ENCODE measurements at regions not wholly inside any gene's neighbourhood (a gene's known extent, or its start where the extent isn't known, plus 50 kb on each side); places are given as distances from the start of the nearest gene placed in this dataset.

DNA sequence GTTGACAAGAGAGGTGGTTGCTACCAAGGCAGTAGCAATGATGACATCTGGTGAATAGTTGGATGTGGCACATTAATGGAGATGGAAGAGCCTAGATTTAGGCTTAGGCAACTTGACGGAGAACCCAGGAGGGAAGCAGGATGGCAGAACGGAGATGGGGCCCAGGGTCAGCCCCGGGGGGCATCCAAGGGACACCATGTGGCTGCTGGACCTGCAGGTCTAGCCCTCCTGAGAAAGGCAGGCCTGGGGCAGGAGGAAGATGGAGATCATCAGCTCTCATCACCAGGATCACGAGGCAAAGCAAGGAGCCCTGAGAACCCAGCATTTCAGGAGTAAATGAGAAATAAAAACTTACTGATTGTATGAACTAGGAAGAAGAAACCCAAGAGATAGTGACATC is 216.2 kb downstream of the AUH start:
- H2AFZ ChIP-seq (ENCODE audit: low read depth, low read length): no peak overlapping the region
- H3K27ac Mint-ChIP-seq (ENCODE audit: unreplicated experiment): no peak overlapping the region

DNA sequence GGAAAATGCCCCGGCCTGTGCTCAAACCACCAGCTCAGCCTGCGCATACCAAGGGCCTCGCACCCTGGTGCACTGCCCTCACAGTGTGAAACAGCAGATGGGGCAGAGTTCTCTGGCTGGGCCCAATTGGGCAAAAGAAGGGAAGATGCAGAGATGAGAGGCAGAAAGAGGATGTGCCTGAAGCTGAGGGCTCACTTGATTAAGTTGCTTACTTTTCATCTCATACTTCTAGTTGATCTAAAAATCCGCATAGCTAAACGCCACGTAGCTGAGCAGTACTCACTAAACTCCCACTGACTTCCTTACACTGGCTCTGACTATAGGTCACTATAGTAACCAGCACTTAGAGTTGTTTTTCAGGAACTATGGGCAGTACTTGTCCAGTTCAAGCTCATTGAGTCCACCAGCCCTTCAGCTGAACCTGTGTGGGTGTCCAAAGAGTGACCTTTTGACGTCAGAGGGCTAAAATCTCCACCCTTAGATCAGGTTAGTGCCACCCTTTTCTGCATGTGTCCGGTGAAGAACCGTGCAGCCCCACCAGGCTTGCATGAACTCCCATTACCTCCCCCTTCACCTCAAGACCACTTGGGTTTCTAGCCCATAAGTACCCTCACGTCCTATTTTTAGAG is 215.2 kb downstream of the AUH start:
- peaks cover 16% of the 10 kb centered on the region for H3K9me3 Mint-ChIP-seq (ENCODE audit: unreplicated experiment)
- H2AFZ ChIP-seq (ENCODE audit: low read depth, low read length): no peak overlapping the region
- H3K27ac Mint-ChIP-seq (ENCODE audit: unreplicated experiment): no peak overlapping the region
- no peaks in the 10 kb centered on the region for H3K36me3 ChIP-seq (ENCODE audit: insufficient read depth, low read length)
- no peak overlapping the region for H3K27ac ChIP-seq (ENCODE audit: low read depth, low read length)
- no peaks in the 10 kb centered on the region for H3K27me3 Mint-ChIP-seq (ENCODE audit: low read depth, unreplicated experiment)
- FAIRE-seq: no peak
- peaks cover 5% of the 10 kb centered on the region for H3K36me3 Mint-ChIP-seq (ENCODE audit: low read depth, unreplicated experiment)
- H3K4me1 Mint-ChIP-seq (ENCODE audit: low read depth, unreplicated experiment): peaks cover 6% of the 10 kb centered on the region
- no peaks in the 10 kb centered on the region for H3K27me3 ChIP-seq (ENCODE audit: insufficient read depth, low read length)
- no peak for TF ChIP-seq EZH2 (IDR thresholded peaks at IDR 0.05; ENCODE audit: insufficient read depth, low read length)
- no peak for TF ChIP-seq CTCF (IDR thresholded peaks at IDR 0.05; ENCODE audit: insufficient read depth, low read depth, low read length)
- DNase-seq (ENCODE audit: low read depth): peak; percentile 27
- H3K9me3 ChIP-seq (ENCODE audit: insufficient read depth, low read depth, low read length): no peaks in the 10 kb centered on the region
- H3K4me2 ChIP-seq (ENCODE audit: low read length): no peak overlapping the region
- no peak overlapping the region for H3K4me3 Mint-ChIP-seq (ENCODE audit: unreplicated experiment)
- no peaks in the 10 kb centered on the region for H4K20me1 ChIP-seq (ENCODE audit: insufficient read depth, low read length)
- H3K4me1 ChIP-seq (ENCODE audit: insufficient read depth, low read length): peaks cover 3% of the 10 kb centered on the region
- H3K79me2 ChIP-seq (ENCODE audit: insufficient read depth, low read length): no peaks in the 10 kb centered on the region
- H3K4me3 ChIP-seq (ENCODE audit: insufficient read depth, low read depth, low read length): no peak overlapping the region
- no peak overlapping the region for H3K9ac ChIP-seq (ENCODE audit: low read length)

More for the DNA sequence above, 216.2 kb downstream of the AUH start:
- H3K9ac ChIP-seq (ENCODE audit: low read length): no peak overlapping the region
- H3K4me1 ChIP-seq (ENCODE audit: insufficient read depth, low read length): no peaks in the 10 kb centered on the region
- Mint-ChIP-seq H3K4me1 (ENCODE audit: low read depth, unreplicated experiment) (peaks cover 6% of the 10 kb centered on the region), H3K36me3 (ENCODE audit: low read depth, unreplicated experiment) (peaks cover 5% of the 10 kb centered on the region), H3K4me3 (ENCODE audit: unreplicated experiment) (no peak overlapping the region), H3K9me3 (ENCODE audit: unreplicated experiment) (peaks cover 16% of the 10 kb centered on the region), H3K27me3 (ENCODE audit: low read depth, unreplicated experiment) (no peaks in the 10 kb centered on the region)
- no peaks in the 10 kb centered on the region for H4K20me1 ChIP-seq (ENCODE audit: insufficient read depth, low read length)
- no peaks in the 10 kb centered on the region for H3K36me3 ChIP-seq (ENCODE audit: insufficient read depth, low read length)
- no peak overlapping the region for H3K4me2 ChIP-seq (ENCODE audit: low read length)
- FAIRE-seq (no peak), DNase-seq (ENCODE audit: low read depth) (no peak)
- H3K9me3 ChIP-seq (ENCODE audit: insufficient read depth, low read depth, low read length): no peaks in the 10 kb centered on the region
- H3K27me3 ChIP-seq (ENCODE audit: insufficient read depth, low read length): no peaks in the 10 kb centered on the region
- TF ChIP-seq CTCF (IDR thresholded peaks at IDR 0.05; ENCODE audit: insufficient read depth, low read depth, low read length) (no peak), EZH2 (IDR thresholded peaks at IDR 0.05; ENCODE audit: insufficient read depth, low read length) (no peak)
- no peaks in the 10 kb centered on the region for H3K79me2 ChIP-seq (ENCODE audit: insufficient read depth, low read length)
- no peak overlapping the region for H3K27ac ChIP-seq (ENCODE audit: low read depth, low read length)
- no peak overlapping the region for H3K4me3 ChIP-seq (ENCODE audit: insufficient read depth, low read depth, low read length)

DNA sequence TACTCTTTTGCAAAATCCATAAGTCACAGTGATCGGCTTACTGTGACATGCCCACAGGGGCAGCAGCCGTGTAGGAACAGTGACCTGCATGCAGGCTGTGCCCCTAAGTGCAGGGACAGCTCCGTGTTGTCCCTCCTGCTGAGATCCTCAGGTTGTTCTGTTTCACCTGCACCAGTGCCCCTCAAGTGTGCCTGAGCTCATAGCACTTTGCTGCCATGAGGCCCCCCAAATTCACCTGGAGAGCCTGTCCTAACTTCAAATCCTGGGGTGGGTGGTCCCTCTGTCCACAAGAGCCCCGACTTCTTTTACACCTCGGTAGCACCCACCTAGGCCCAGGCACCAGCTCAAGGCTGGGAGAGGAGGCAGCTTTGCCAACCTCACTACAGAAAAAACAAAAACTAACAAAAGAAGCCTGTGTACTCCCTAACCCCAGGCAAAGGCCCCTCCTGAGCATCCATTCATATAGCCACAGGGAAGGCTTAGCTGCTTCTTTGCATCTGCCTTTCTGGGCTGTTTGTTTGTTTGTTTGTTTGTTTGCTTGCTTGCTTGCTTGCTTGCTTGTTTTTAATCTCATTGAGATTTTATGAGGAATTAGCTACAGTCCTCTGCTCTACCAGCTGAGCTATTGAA is 214.5 kb downstream of the AUH start:
- Mint-ChIP-seq H3K27me3 (ENCODE audit: low read depth, unreplicated experiment) (no peaks in the 10 kb centered on the region), H3K4me1 (ENCODE audit: low read depth, unreplicated experiment) (peaks cover 6% of the 10 kb centered on the region), H3K4me3 (ENCODE audit: unreplicated experiment) (no peak overlapping the region), H3K36me3 (ENCODE audit: low read depth, unreplicated experiment) (peaks cover 5% of the 10 kb centered on the region), H3K9me3 (ENCODE audit: unreplicated experiment) (peaks cover 16% of the 10 kb centered on the region), H3K27ac (ENCODE audit: unreplicated experiment) (no peak overlapping the region)
- Histone ChIP-seq H3K9me3 (ENCODE audit: insufficient read depth, low read depth, low read length) (no peaks in the 10 kb centered on the region), H4K20me1 (ENCODE audit: insufficient read depth, low read length) (no peaks in the 10 kb centered on the region), H3K36me3 (ENCODE audit: insufficient read depth, low read length) (no peaks in the 10 kb centered on the region), H3K4me1 (ENCODE audit: insufficient read depth, low read length) (peaks cover 5% of the 10 kb centered on the region), H3K27me3 (ENCODE audit: insufficient read depth, low read length) (no peaks in the 10 kb centered on the region), H3K4me2 (ENCODE audit: low read length) (no peak overlapping the region), H2AFZ (ENCODE audit: low read depth, low read length) (no peak overlapping the region), H3K4me3 (ENCODE audit: insufficient read depth, low read depth, low read length) (no peak overlapping the region), H3K79me2 (ENCODE audit: insufficient read depth, low read length) (no peaks in the 10 kb centered on the region), H3K27ac (ENCODE audit: low read depth, low read length) (no peak overlapping the region), H3K9ac (ENCODE audit: low read length) (no peak overlapping the region)
- DNase-seq (ENCODE audit: low read depth) (no peak), FAIRE-seq (no peak)
- no peak for TF ChIP-seq EZH2 (IDR thresholded peaks at IDR 0.05; ENCODE audit: insufficient read depth, low read length)
- no peak for TF ChIP-seq CTCF (IDR thresholded peaks at IDR 0.05; ENCODE audit: insufficient read depth, low read depth, low read length)

All from astrocyte (in vitro differentiated cells and primary cell).